T-helper 17 cell (primary cell): ENCODE measurements at regions not wholly inside any gene's neighbourhood (a gene's known extent, or its start where the extent isn't known, plus 50 kb on each side); places are given as distances from the start of the nearest gene placed in this dataset.

Experiments used
- ATAC-seq: fragments of 150-1000 bp; cut with Tn5 transposase; 2 replicates; pipeline ENCODE4 v1.10.0; 2021; ENCODE audit warnings: mild to moderate bottlenecking, moderate library complexity
- DNase-seq, 3 donors: peaks; one replicate each; pipeline versions ENCODE4 v3.0.0 to v3.0.0-alpha.2; 2020 to 2021
- H3K9me3 ChIP-seq: one replicate; pipeline ENCODE4 v1.7.0; 2013; ENCODE audit warnings: low read length, mild to moderate bottlenecking; ENCODE audit not compliant: control insufficient read depth, poor library complexity, severe bottlenecking
- H3K27ac Mint-ChIP-seq: one replicate; pipeline ENCODE4 v1.8.0; 2022; ENCODE audit warnings: mild to moderate bottlenecking, moderate library complexity, mixed read lengths
- H3K27me3 Mint-ChIP-seq: one replicate; pipeline ENCODE4 v1.8.0; 2022; ENCODE audit warnings: mixed read lengths
- H3K36me3 Mint-ChIP-seq: one replicate; pipeline ENCODE4 v1.8.0; 2022; ENCODE audit warnings: low read depth, mixed read lengths
- H3K4me1 Mint-ChIP-seq: one replicate; pipeline ENCODE4 v1.8.0; 2022; ENCODE audit warnings: mild to moderate bottlenecking, mixed read lengths
- H3K4me3 Mint-ChIP-seq: one replicate; pipeline ENCODE4 v1.8.0; 2022; ENCODE audit warnings: mild to moderate bottlenecking, moderate library complexity, mixed read lengths

DNA sequence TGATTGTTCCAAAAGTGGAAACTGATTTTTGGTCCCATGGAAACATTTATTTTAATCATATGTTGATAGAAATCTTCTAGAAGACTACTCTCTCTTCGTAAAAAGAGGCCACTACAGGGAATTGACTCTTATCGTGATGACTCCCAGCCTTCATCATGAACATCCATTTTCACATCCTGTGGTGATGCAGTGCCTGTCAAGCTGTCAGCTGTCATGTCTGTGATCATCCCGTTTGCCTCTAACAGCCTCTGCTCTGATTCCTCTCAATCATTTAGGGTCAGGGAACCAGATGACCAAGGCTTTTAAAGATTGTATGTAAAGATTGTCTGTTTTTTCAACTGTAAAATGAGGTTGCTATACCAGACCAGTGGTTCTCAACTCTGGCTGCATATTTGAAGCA is 419.0 kb upstream of the MGAT4C start:
- no peaks in the 10 kb centered on the region for H3K4me1 Mint-ChIP-seq
- DNase-seq (no peak), ATAC-seq (no peak)
- no peak overlapping the region for H3K27ac Mint-ChIP-seq
- H3K9me3 ChIP-seq = no peaks in the 10 kb centered on the region
- no peaks in the 10 kb centered on the region for H3K27me3 Mint-ChIP-seq
- no peak overlapping the region for H3K4me3 Mint-ChIP-seq
- H3K36me3 Mint-ChIP-seq = no peaks in the 10 kb centered on the region

DNA sequence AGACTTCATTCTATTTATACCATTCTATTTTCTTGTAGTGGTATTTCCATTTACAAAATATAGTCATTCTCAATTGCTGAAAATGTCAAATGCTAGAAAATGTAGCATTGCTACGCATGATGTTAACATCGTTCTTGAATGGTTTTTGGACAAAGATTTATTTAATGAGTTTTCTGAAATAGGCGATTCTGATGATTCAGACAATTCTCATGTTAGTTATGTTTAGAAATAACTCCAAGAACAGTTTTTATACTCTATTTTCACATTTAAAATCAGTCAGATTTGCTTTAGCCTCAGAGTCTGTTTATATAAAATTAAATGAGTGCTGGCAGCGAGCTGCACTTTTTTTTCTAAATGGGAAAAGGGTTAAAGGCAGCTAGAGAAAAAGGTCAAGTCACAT is 414.8 kb upstream of the MGAT4C start:
- Mint-ChIP-seq H3K4me1 (no peaks in the 10 kb centered on the region), H3K36me3 (no peaks in the 10 kb centered on the region), H3K27ac (no peak overlapping the region), H3K4me3 (no peak overlapping the region), H3K27me3 (no peaks in the 10 kb centered on the region)
- DNase-seq (no peak), ATAC-seq (no peak)
- no peaks in the 10 kb centered on the region for H3K9me3 ChIP-seq

DNA sequence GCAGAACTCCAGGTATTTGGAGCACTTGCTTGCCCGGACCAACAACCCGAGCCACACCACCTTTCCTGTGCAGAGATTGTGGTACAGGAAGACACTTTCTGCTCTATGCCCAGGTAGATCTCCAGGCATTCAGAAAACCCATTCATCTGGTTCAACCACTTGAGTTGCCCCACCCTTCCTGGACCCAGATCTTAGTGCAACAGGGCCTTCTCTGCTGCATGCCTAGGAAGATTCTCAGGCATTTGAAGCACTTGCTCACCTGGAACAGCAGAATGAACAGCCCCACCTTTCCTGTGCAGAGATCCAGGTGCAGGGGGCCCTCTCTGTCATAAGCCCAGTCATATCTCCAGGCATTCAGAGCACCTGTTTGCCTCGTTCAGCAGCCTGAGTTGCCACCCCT is 412.8 kb upstream of the MGAT4C start:
- H3K27me3 Mint-ChIP-seq = no peaks in the 10 kb centered on the region
- ATAC-seq (no peak), DNase-seq (no peak)
- no peaks in the 10 kb centered on the region for H3K4me1 Mint-ChIP-seq
- H3K27ac Mint-ChIP-seq = no peak overlapping the region
- H3K9me3 ChIP-seq = no peaks in the 10 kb centered on the region
- H3K36me3 Mint-ChIP-seq = no peaks in the 10 kb centered on the region
- no peak overlapping the region for H3K4me3 Mint-ChIP-seq

DNA sequence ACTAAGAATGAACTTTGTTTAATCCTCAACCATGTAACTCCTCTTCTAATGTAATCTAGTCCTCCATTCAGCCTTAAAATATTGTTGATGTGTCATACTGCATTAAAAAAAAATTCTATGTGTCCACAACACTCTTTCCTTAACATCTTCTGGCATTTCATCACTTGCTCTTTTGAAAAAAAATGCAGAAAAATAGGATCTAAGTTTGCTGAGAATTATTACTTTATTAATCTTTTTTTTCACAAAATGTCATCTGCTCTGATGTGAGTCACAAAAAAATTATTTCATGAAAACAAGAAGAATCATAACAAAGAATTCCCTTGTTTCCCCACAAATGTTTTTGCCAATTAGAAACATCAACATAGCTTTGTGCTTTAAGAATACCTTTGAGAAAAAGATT is 410.1 kb upstream of the MGAT4C start:
- no peak for DNase-seq
- H3K4me1 Mint-ChIP-seq = no peaks in the 10 kb centered on the region
- no peak overlapping the region for H3K4me3 Mint-ChIP-seq
- ATAC-seq = no peak
- H3K36me3 Mint-ChIP-seq = no peaks in the 10 kb centered on the region
- no peaks in the 10 kb centered on the region for H3K27me3 Mint-ChIP-seq
- H3K9me3 ChIP-seq = no peaks in the 10 kb centered on the region
- no peak overlapping the region for H3K27ac Mint-ChIP-seq

DNA sequence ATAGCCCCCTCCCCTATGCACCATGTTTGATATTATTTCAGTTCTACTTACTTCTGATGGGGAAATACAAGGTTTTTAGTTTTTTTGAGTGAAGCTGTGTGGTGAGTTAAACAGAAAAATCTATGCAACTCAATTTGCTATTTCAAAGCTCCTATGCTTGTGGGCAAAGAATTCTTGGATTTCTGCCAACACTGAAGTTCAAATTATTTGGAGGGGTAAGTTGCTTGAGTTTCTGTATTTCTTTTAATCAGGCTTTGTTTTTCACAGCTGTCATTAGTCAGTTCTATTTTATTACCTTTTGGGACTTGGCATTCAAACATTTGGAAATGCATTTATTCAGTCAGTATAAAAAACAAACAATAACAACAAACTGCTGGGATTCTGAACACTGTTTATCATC is 407.5 kb upstream of the MGAT4C start:
- no peak for ATAC-seq
- Mint-ChIP-seq H3K27ac (no peak overlapping the region), H3K36me3 (no peaks in the 10 kb centered on the region), H3K27me3 (no peaks in the 10 kb centered on the region), H3K4me1 (no peaks in the 10 kb centered on the region), H3K4me3 (no peak overlapping the region)
- H3K9me3 ChIP-seq = no peaks in the 10 kb centered on the region
- no peak for DNase-seq

DNA sequence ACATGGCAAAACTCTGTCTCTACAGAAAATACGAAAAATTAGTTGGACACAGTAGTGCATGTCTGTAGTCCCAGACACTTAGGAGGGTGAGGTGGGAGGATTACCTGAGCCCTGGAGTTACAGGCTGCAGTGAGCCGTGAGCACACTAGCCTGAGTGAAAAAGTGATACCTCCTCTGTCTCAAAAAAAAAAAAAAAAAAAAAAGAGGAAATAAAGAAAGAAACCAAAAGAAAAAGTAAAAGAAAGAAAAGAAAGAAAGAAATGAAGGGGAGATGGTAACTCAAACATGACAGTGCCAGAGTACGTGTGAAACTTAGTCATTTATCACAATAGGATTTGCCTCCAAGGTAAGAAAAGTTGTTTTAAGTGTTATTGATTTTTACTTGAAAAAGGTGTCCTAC is 407.0 kb upstream of the MGAT4C start:
- Mint-ChIP-seq H3K27me3 (no peaks in the 10 kb centered on the region), H3K4me1 (no peaks in the 10 kb centered on the region), H3K36me3 (no peaks in the 10 kb centered on the region), H3K4me3 (no peak overlapping the region), H3K27ac (no peak overlapping the region)
- H3K9me3 ChIP-seq = no peaks in the 10 kb centered on the region
- ATAC-seq (no peak), DNase-seq (no peak)

DNA sequence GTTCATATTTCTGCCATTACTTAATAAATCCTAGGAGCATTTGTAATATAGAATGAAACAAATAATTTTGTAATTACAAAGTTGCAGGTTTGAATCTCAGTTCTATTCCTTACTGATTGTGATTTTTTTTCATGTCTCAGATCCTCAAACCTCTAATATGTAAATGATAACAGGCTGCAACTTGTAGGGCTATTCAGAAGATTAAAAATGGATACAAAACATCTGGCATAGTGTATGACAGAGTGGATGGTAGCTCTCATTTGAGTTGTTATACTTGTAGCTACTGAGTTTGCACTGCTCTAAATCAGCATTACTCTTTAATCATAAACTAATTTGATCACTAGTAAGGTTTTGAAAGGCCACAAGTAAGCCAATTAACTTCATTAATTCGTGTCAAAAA is 406.3 kb upstream of the MGAT4C start:
- ATAC-seq (no peak), DNase-seq (no peak)
- Mint-ChIP-seq H3K27me3 (no peaks in the 10 kb centered on the region), H3K4me3 (no peak overlapping the region), H3K4me1 (no peaks in the 10 kb centered on the region), H3K27ac (no peak overlapping the region), H3K36me3 (no peaks in the 10 kb centered on the region)
- H3K9me3 ChIP-seq = no peaks in the 10 kb centered on the region

DNA sequence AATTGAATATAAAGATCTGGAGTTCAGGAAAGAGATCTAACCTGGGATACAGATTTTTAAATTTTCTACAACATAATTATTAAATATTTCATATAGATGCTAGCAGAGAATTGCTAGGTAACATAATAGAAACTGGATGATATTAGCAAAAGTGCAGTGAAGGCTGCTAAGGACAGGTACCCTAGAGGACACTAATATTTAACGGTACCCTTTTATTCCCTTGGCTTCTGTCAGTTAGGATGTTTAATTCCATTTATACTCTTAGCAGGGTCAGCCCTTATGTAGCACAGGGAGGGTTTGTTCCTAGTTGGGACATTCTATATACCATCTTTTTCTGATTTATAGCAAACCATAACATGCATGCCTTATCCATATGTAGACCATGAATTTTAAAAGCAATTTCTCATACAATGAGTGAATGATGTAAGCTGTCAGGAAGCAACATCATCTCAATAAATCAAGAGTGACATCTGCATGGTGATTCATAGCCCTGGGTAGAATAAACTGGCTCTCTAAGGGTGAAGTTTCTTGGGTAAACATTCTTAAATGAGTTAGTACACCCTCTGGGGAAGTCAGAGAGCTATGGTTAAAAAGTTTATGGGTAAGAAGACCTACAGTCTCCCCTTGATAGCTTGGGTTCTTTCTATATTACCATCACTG is 404.4 kb upstream of the MGAT4C start:
- H3K4me3 Mint-ChIP-seq = no peak overlapping the region
- ATAC-seq (no peak), DNase-seq (no peak)
- no peaks in the 10 kb centered on the region for H3K9me3 ChIP-seq
- no peaks in the 10 kb centered on the region for H3K4me1 Mint-ChIP-seq
- H3K36me3 Mint-ChIP-seq = no peaks in the 10 kb centered on the region
- no peak overlapping the region for H3K27ac Mint-ChIP-seq
- H3K27me3 Mint-ChIP-seq = no peaks in the 10 kb centered on the region

DNA sequence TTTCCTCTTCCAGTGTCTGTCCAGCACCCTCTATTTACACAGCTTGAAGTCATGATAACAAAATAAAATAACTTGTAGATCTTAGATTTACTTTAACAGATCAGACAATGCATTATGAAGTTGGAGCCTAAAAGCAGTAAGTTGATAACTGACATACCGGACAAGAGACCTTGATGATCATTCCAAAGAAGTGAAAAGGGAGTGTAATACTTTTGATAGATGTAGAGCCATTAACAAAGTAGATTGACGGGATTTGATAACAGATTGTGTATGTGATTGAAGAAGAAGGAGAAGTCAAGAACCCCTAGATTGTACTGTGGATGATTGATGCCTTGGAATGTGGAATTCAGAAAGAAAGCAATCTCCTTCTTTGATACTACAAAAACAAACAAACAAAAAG is 403.8 kb upstream of the MGAT4C start:
- H3K4me1 Mint-ChIP-seq = no peaks in the 10 kb centered on the region
- no peaks in the 10 kb centered on the region for H3K27me3 Mint-ChIP-seq
- ATAC-seq = no peak
- H3K36me3 Mint-ChIP-seq = no peaks in the 10 kb centered on the region
- H3K4me3 Mint-ChIP-seq = no peak overlapping the region
- no peak for DNase-seq
- H3K9me3 ChIP-seq = no peaks in the 10 kb centered on the region
- H3K27ac Mint-ChIP-seq = no peak overlapping the region

DNA sequence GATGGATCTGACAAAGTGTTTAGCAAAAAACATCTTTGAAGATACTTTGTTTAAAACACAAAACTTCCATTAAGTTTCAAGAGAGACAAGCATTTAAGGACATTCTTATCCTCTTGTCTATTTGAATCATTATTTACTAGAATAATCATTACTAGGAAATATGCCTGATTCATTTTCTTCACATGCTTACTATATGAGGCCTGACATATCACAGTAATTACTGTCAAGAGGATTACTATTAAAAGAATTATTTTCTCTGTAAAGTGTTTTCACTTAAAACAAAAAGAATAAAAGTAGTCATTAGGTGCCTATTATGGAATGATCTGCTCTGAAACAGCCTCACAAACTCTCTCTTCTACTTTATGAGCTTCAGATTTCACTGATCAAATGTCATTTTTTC is 402.1 kb upstream of the MGAT4C start:
- no peak overlapping the region for H3K4me3 Mint-ChIP-seq
- no peak overlapping the region for H3K27ac Mint-ChIP-seq
- no peaks in the 10 kb centered on the region for H3K27me3 Mint-ChIP-seq
- no peaks in the 10 kb centered on the region for H3K4me1 Mint-ChIP-seq
- ATAC-seq (no peak), DNase-seq (no peak)
- H3K9me3 ChIP-seq = no peaks in the 10 kb centered on the region
- H3K36me3 Mint-ChIP-seq = no peaks in the 10 kb centered on the region

DNA sequence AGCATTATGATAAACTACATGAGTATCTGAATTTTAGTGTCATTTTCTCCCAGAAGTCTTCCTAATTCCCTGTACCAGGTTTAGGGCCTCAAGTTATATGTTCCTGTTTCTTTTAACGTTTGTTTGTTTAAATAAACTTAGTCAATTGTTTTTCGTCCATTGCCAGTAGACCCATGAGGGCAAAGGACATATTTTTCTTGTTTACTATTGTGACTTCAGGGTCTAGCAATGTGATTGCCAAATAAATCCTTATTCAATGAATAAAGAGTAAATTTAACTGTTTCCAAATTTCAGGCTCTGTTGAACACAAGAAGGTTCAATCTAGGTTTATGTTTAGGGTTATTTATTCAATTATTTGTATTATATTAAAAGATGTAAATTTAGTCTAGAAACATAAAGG is 391.6 kb upstream of the MGAT4C start:
- no peaks in the 10 kb centered on the region for H3K9me3 ChIP-seq
- Mint-ChIP-seq H3K27me3 (no peaks in the 10 kb centered on the region), H3K4me1 (no peaks in the 10 kb centered on the region), H3K4me3 (no peak overlapping the region), H3K27ac (no peak overlapping the region), H3K36me3 (no peaks in the 10 kb centered on the region)
- DNase-seq (no peak), ATAC-seq (no peak)

DNA sequence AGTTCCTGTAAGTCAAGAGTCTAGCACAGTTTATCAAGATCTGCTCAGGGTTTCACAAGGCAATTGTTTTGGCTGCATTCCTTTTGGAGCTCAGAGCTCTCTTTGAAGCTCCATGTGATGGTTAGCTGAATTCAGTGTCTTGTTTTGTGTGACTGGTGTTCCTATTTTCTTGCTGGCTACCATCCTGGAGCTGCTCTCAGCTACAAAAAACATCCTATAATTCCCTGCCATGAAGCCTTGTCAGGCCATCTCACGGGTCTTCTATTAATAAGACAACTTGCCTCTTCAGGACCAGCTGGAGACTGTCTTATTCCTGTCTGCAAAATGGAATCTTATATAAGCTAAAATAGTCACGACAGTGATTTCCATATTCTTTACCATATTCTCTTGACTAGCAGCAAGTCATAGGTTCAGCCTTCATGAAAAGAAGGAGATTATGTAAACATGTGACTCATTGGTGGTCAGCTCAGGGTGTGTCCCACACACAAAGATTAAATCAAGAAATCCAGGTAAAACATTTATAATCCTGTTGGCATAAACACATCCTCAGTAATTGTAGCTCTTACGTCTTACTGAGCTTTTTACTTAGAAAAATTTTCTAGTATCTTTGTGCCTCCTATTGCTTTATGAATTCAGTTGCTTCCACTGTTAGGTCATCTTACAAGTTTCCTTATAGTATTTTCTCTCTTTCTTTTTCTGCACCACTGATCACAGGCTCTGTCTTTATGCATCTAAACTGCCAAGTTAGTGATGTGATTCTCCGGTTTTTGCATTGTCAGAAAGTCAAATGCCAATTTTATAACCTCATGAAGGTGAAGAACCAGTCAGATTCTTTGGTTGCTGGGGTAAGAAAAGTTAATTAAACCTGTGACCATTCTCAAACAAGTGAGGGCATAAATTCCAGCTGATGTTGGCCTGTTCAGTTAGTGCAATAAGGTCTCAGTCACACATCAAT is 378.5 kb upstream of the MGAT4C start:
- H3K27ac Mint-ChIP-seq = no peak overlapping the region
- peaks cover 2% of the 10 kb centered on the region for H3K9me3 ChIP-seq
- no peak for ATAC-seq
- no peak overlapping the region for H3K4me3 Mint-ChIP-seq
- no peak for DNase-seq
- no peaks in the 10 kb centered on the region for H3K4me1 Mint-ChIP-seq
- H3K27me3 Mint-ChIP-seq = no peaks in the 10 kb centered on the region
- H3K36me3 Mint-ChIP-seq = no peaks in the 10 kb centered on the region

DNA sequence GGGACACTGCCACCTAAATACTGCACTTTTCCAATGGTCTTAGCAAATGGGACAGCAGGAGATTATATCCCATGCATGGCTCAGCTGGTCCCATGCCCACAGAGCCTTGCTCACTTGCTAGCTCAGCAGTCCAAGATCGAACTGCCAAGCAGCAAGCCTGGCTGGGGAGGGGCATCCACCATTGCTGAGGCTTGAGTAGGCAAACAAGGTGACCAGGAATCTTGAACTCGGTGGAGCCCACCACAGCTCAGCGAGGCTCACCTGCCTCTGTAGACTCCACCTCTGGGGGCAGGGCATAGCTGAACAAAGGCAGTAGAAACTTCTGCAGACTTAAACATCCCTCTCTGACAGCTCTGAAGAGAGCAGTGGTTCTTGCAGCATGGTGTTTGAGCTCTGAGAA is 370.8 kb upstream of the MGAT4C start:
- no peaks in the 10 kb centered on the region for H3K4me1 Mint-ChIP-seq
- H3K27me3 Mint-ChIP-seq = no peaks in the 10 kb centered on the region
- H3K4me3 Mint-ChIP-seq = no peak overlapping the region
- no peaks in the 10 kb centered on the region for H3K36me3 Mint-ChIP-seq
- no peak overlapping the region for H3K27ac Mint-ChIP-seq
- DNase-seq = no peak
- no peak for ATAC-seq
- H3K9me3 ChIP-seq = no peaks in the 10 kb centered on the region

DNA sequence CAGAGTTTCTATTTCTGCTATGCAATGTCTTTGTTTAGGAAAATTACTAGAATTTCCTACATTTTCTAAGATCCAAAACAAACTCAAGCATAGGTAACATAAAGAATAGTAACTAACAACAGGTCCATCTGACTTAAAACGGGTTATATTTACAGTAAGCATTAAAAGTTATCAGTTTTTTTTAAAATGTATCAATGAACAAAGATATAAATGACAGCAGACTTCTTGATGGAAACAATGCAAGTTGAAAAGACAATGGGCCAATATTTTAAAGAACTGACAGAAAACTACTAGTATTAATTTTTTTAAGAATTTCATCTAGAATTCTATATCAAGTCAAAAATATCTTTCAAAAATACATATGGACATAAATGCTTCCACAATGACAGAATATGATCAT is 367.1 kb upstream of the MGAT4C start:
- DNase-seq (no peak), ATAC-seq (no peak)
- H3K27me3 Mint-ChIP-seq = no peaks in the 10 kb centered on the region
- H3K36me3 Mint-ChIP-seq = no peaks in the 10 kb centered on the region
- no peaks in the 10 kb centered on the region for H3K9me3 ChIP-seq
- no peaks in the 10 kb centered on the region for H3K4me1 Mint-ChIP-seq
- no peak overlapping the region for H3K4me3 Mint-ChIP-seq
- H3K27ac Mint-ChIP-seq = no peak overlapping the region
